Pons (tissue), 1 donor: ENCODE measurements at regions not wholly inside any gene's neighbourhood (a gene's known extent, or its start where the extent isn't known, plus 50 kb on each side); places are given as distances from the start of the nearest gene placed in this dataset.
A peak's percentile ranks its signal among the peaks of the same experiment; 100 is the strongest.

Experiments
- DNase-seq: peaks from one replicate; pipeline ENCODE4 v3.0.0-alpha.2; 2016; ENCODE audit warnings: low spot score

GRCh38 chr15:62612183-62612733, 430.3 kb upstream of the TPM1 start:
- DNase-seq: no peak

- no peak for DNase-seq
Observed at GRCh38 chr15:62612771-62613170, 429.8 kb upstream of the TPM1 start.

- no peak for DNase-seq
Observed at GRCh38 chr15:62616746-62617145, 425.8 kb upstream of the TPM1 start.

GRCh38 chr15:62617741-62618140, 424.8 kb upstream of the TPM1 start:
- DNase-seq: no peak

GRCh38 chr15:62618432-62618831, 424.1 kb upstream of the TPM1 start:
- DNase-seq: no peak

- no peak for DNase-seq
Observed at GRCh38 chr15:62618846-62619504, 423.6 kb upstream of the TPM1 start.

- peak; percentile 22 for DNase-seq
Observed at GRCh38 chr15:62619526-62619925, 423.0 kb upstream of the TPM1 start.

- no peak for DNase-seq
Observed at GRCh38 chr15:62622775-62623174, 419.8 kb upstream of the TPM1 start.

- no peak for DNase-seq
Observed at GRCh38 chr15:62624547-62625378, 417.8 kb upstream of the TPM1 start.

GRCh38 chr15:62625429-62626033, 417.0 kb upstream of the TPM1 start:
- no peak for DNase-seq

- DNase-seq: no peak
Observed at GRCh38 chr15:62626903-62627302, 415.6 kb upstream of the TPM1 start.

- no peak for DNase-seq
Observed at GRCh38 chr15:62631076-62631724, 411.3 kb upstream of the TPM1 start.

GRCh38 chr15:62636823-62637573, 405.5 kb upstream of the TPM1 start:
- no peak for DNase-seq

GRCh38 chr15:62637574-62637897, 405.0 kb upstream of the TPM1 start:
- DNase-seq: no peak

GRCh38 chr15:62637950-62638619, 404.5 kb upstream of the TPM1 start:
- DNase-seq: no peak

- peak; percentile 52 for DNase-seq
Observed at GRCh38 chr15:62639432-62639831, 403.1 kb upstream of the TPM1 start.

- no peak for DNase-seq
Observed at GRCh38 chr15:62639906-62640605, 402.5 kb upstream of the TPM1 start.

GRCh38 chr15:62641825-62642224, 400.7 kb upstream of the TPM1 start:
- no peak for DNase-seq

GRCh38 chr15:62643572-62643971, 399.0 kb upstream of the TPM1 start:
- DNase-seq: no peak

GRCh38 chr15:62644216-62644888, 398.2 kb upstream of the TPM1 start:
- DNase-seq: no peak
